K562 (cell line): ENCODE measurements at regions not wholly inside any gene's neighbourhood (a gene's known extent, or its start where the extent isn't known, plus 50 kb on each side); places are given as distances from the start of the nearest gene placed in this dataset.

Experiments used
- ATAC-seq: fragments of 200-7000 bp; cut with Tn5 transposase; 3 replicates; pipeline ENCODE4 v1.9.1; 2020; ENCODE audit warnings: moderate library complexity
- BruUV-seq: library from RNA; stranded (reverse); fragments of 400-500 nt; replicated peaks from 2 replicates; lab custom pipeline; 2021; lab: Mats Ljungman, UMichigan
- CTCF ChIA-PET: fragments of 300-600 bp; formaldehyde crosslinking; extraction: SDS; loops from one replicate; lab custom pipeline; 2021; ENCODE audit warnings: low intra/inter-chr PET ratio; lab: Yijun Ruan, JAX
- POLR2A ChIA-PET: fragments of 300-600, 350-650 bp; sonication (Branson Sonifier 250); formaldehyde crosslinking; extraction: SDS; loops from one replicate; lab custom pipeline; 2021; ENCODE audit warnings: antibody characterized with exemption, inconsistent platforms; lab: Yijun Ruan, JAX
- DNase-seq, 4 experiments: peaks; one replicate each; pipeline versions ENCODE4 v3.0.0 to v3.0.0-alpha.2; 2011 to 2018; ENCODE audit warnings: low spot score in 3 of 4, mixed read lengths in 3 of 4; ENCODE audit errors: extremely low read depth in 1 of 4
- FAIRE-seq: peaks from 2 replicates; lab custom pipeline; 2011; peaks lifted over from hg19 to GRCh38; lab: Jason Lieb, UNC
- H2AFZ ChIP-seq: 2 replicates; pipeline ENCODE4 v1.6.0; 2011; ENCODE audit warnings: low read depth, low read length, control low read depth, inconsistent platforms
- H3K27ac ChIP-seq: fragments of 200-600 bp; 3 replicates; pipeline ENCODE4 v1.8.0; 2011; ENCODE audit warnings: low read depth, mild to moderate bottlenecking, control low read depth, inconsistent platforms, low read length, moderate library complexity, mixed read lengths; ENCODE audit errors: extremely low read depth
- H3K27me3 ChIP-seq, 2 experiments: fragments of 300-600 bp in 1 of 2; 2 replicates in 1 of 2; 3 replicates in 1 of 2; pipeline versions ENCODE4 v1.6.0 to v1.8.0; 2011; ENCODE audit warnings: inconsistent platforms in 2 of 2, low read length in 2 of 2, mild to moderate bottlenecking in 1 of 2, mixed read lengths in 1 of 2, moderate library complexity in 1 of 2; ENCODE audit not compliant: control insufficient read depth in 2 of 2, insufficient read depth in 2 of 2
- H3K36me3 ChIP-seq: fragments of 300-600 bp; 3 replicates; pipeline ENCODE4 v1.8.0; 2011; ENCODE audit warnings: mild to moderate bottlenecking, low read length, inconsistent platforms; ENCODE audit not compliant: control insufficient read depth, insufficient read depth
- H3K4me1 ChIP-seq, 2 experiments: fragments of 200-600 bp in 1 of 2; replicated peaks in 1 of 2; 2 replicates in 1 of 2; 3 replicates in 1 of 2; pipeline versions ENCODE4 v1.5.1 to v1.8.0; 2011; ENCODE audit warnings: inconsistent platforms in 2 of 2, low read length in 2 of 2, mild to moderate bottlenecking in 1 of 2, mixed read lengths in 1 of 2, moderate library complexity in 1 of 2; ENCODE audit not compliant: control insufficient read depth in 2 of 2, insufficient read depth in 2 of 2
- H3K4me2 ChIP-seq: 2 replicates; pipeline ENCODE4 v1.6.1; 2011; ENCODE audit warnings: low read length, control low read depth, inconsistent platforms, mixed read lengths; ENCODE audit not compliant: insufficient read depth
- H3K4me3 ChIP-seq: fragments of 200-600 bp; sonication (generic), shearing (Covaris generic); 2 replicates; pipeline ENCODE4 v1.5.1; 2016; ENCODE audit warnings: control low read depth, inconsistent platforms
- H3K79me2 ChIP-seq: fragments of 200-600 bp; 3 replicates; pipeline ENCODE4 v1.8.0; 2011; ENCODE audit warnings: low read length, inconsistent platforms; ENCODE audit not compliant: control insufficient read depth, insufficient read depth
- H3K9ac ChIP-seq, 2 experiments: 2 replicates each; pipeline versions ENCODE4 v1.6.0 to v1.6.1; 2011; ENCODE audit warnings: low read depth in 2 of 2, low read length in 2 of 2, control low read depth in 1 of 2, inconsistent platforms in 1 of 2, mild to moderate bottlenecking in 1 of 2, mixed read lengths in 1 of 2; ENCODE audit not compliant: insufficient read depth in 1 of 2
- H3K9me1 ChIP-seq: one replicate; pipeline ENCODE4 v1.6.0; 2011; ENCODE audit warnings: inconsistent platforms, mild to moderate bottlenecking, low read length, moderate library complexity; ENCODE audit not compliant: control insufficient read depth, insufficient read depth
- H3K9me3 ChIP-seq: replicated peaks from 2 replicates; pipeline ENCODE4 v1.5.1; 2011; ENCODE audit warnings: low read depth, low read length, inconsistent platforms; ENCODE audit not compliant: control insufficient read depth, insufficient read depth
- H4K20me1 ChIP-seq: replicated peaks from 2 replicates; pipeline ENCODE4 v1.6.1; 2011; ENCODE audit warnings: low read length, inconsistent platforms, mixed read lengths; ENCODE audit not compliant: control insufficient read depth, insufficient read depth
- BCOR ChIP-seq: fragments of 450-650 bp; IDR thresholded peaks from 2 replicates; pipeline ENCODE4 v1.6.1; 2016
- ELK1 ChIP-seq: sonication (generic); formaldehyde crosslinking; IDR thresholded peaks from 2 replicates; pipeline ENCODE4 v1.8.1; 2022; ENCODE audit warnings: missing genetic modification reagents
- EWSR1 ChIP-seq: fragments of 450-650 bp; IDR thresholded peaks from 2 replicates; pipeline ENCODE4 v1.6.1; 2018; ENCODE audit warnings: borderline replicate concordance, mild to moderate bottlenecking, low read depth, moderate library complexity; ENCODE audit not compliant: partially characterized antibody
- MNT ChIP-seq, 2 experiments: fragments of 450-650 bp; conservative IDR thresholded peaks; 2 replicates each; pipeline ENCODE4 v1.6.1; 2017; ENCODE audit warnings: mild to moderate bottlenecking in 2 of 2, moderate library complexity in 2 of 2
- PHB2 ChIP-seq: fragments of 450-650 bp; IDR thresholded peaks from 2 replicates; pipeline ENCODE4 v1.6.1; 2017; ENCODE audit warnings: low read depth
- SIX5 ChIP-seq, 2 experiments: IDR thresholded peaks; 2 replicates each; pipeline ENCODE4 v1.6.1; 2011; ENCODE audit warnings: low read length in 2 of 2, borderline replicate concordance in 1 of 2, low read depth in 1 of 2, mild to moderate bottlenecking in 1 of 2, moderate library complexity in 1 of 2; ENCODE audit not compliant: insufficient read depth in 1 of 2
- ZNF347 ChIP-seq: fragments of 450-650 bp; formaldehyde crosslinking; IDR thresholded peaks from 2 replicates; pipeline ENCODE4 v1.4.0; 2020; ENCODE audit warnings: low read depth, mild to moderate bottlenecking, moderate library complexity
- WGBS: fragments of 100-300 bp; shearing (Covaris generic); methylation state at CpG from one replicate; pipeline ENCODE4 v1.1.6; 2016; ENCODE audit warnings: low coverage, mixed read lengths; ENCODE audit not compliant: insufficient coverage; ENCODE audit errors: missing lambda C conversion rate; 5-methylcytosine and 5-hydroxymethylcytosine counted together
- in situ Hi-C: fragments of 300-500 bp; cut with MboI; formaldehyde crosslinking; loops from 4 replicates; pipeline ENCODE4 v1.15.0; 2018; ENCODE audit warnings: inconsistent platforms, mixed read lengths
- intact Hi-C: fragments of 100-400 bp; cut with micrococcal nuclease; formaldehyde crosslinking; loops from 2 replicates; pipeline ENCODE4 v1.14.2; 2022
- TF ChIP-seq, protein P1 (sequence below): sonication (generic); formaldehyde crosslinking; IDR thresholded peaks from 2 replicates; pipeline ENCODE4 v1.8.1; 2023; ENCODE audit warnings: mild to moderate bottlenecking, missing genetic modification reagents

GRCh38 chr1:18055156-18055555 lies 52.4 kb upstream of the IGSF21 start:
- no peaks in the 10 kb centered on the region for H3K9me1 ChIP-seq
- no peak overlapping the region for H2AFZ ChIP-seq
- POLR2A ChIA-PET = no interaction called here
- no peak overlapping the region for H3K27ac ChIP-seq
- H3K9me3 ChIP-seq = no peaks in the 10 kb centered on the region
- BruUV-seq = no TSS peak
- H3K36me3 ChIP-seq = no peaks in the 10 kb centered on the region
- H3K4me2 ChIP-seq = no peak overlapping the region
- in situ Hi-C loops (no loop called here), intact Hi-C loops (no loop called here)
- no peak overlapping the region for H3K9ac ChIP-seq
- H3K79me2 ChIP-seq = no peaks in the 10 kb centered on the region
- TF ChIP-seq EWSR1 = no peak
- no peak for TF ChIP-seq PHB2
- TF ChIP-seq, protein P1, sequence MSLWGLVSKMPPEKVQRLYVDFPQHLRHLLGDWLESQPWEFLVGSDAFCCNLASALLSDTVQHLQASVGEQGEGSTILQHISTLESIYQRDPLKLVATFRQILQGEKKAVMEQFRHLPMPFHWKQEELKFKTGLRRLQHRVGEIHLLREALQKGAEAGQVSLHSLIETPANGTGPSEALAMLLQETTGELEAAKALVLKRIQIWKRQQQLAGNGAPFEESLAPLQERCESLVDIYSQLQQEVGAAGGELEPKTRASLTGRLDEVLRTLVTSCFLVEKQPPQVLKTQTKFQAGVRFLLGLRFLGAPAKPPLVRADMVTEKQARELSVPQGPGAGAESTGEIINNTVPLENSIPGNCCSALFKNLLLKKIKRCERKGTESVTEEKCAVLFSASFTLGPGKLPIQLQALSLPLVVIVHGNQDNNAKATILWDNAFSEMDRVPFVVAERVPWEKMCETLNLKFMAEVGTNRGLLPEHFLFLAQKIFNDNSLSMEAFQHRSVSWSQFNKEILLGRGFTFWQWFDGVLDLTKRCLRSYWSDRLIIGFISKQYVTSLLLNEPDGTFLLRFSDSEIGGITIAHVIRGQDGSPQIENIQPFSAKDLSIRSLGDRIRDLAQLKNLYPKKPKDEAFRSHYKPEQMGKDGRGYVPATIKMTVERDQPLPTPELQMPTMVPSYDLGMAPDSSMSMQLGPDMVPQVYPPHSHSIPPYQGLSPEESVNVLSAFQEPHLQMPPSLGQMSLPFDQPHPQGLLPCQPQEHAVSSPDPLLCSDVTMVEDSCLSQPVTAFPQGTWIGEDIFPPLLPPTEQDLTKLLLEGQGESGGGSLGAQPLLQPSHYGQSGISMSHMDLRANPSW (CRISPR knock-in tag) = no peak
- no peak for TF ChIP-seq SIX5 (IDR thresholded peaks at IDR 0.05; ENCODE audit: borderline replicate concordance in 1 of 2, insufficient read depth in 1 of 2, low read depth in 1 of 2, low read length in 2 of 2)
- no peak for TF ChIP-seq MNT (conservative IDR thresholded peaks at IDR 0.05)
- no peak for TF ChIP-seq BCOR
- no peak for TF ChIP-seq ZNF347 (CRISPR knock-in tag)
- TF ChIP-seq ELK1 = no peak
- ATAC-seq = no peak
- no peaks in the 10 kb centered on the region for H3K4me1 ChIP-seq
- no peak for FAIRE-seq
- no peak for DNase-seq
- H3K27me3 ChIP-seq = peaks cover 0 to 9% of the 10 kb centered on the region in 2 experiments; a peak in 1 of 5 replicates
- H3K4me3 ChIP-seq = no peak overlapping the region
- no peaks in the 10 kb centered on the region for H4K20me1 ChIP-seq
- CTCF ChIA-PET = no interaction called here
- 3% methylated on average over 14 of the region's 14 CpGs for WGBS
